Psoas muscle (tissue), 7 donors: ENCODE measurements at regions not wholly inside any gene's neighbourhood (a gene's known extent, or its start where the extent isn't known, plus 50 kb on each side); places are given as distances from the start of the nearest gene placed in this dataset.

Experiments
- ATAC-seq, 4 donors: fragments of 200-7000 bp; cut with Tn5 transposase; one replicate each; pipeline ENCODE4 v1.9.1; 2020; ENCODE audit warnings: moderate library complexity in 3 of 4, mild to moderate bottlenecking in 2 of 4
- DNase-seq, 2 donors: peaks; one replicate each; pipeline ENCODE4 v3.0.0-alpha.2; 2020
- H3K27ac ChIP-seq: fragments of 200-600 bp; one replicate; pipeline ENCODE4 v1.8.0; 2022
- H3K27me3 ChIP-seq, 3 donors: fragments of 200-600 bp in 1 of 3; one replicate each; pipeline versions ENCODE4 v1.6.1 to v1.8.0; 2013 to 2022; ENCODE audit warnings: low read length in 2 of 3, mild to moderate bottlenecking in 2 of 3, moderate library complexity in 1 of 3; ENCODE audit not compliant: insufficient read depth in 3 of 3
- H3K36me3 ChIP-seq, 2 donors: fragments of 200-600 bp in 1 of 2; one replicate each; pipeline versions ENCODE4 v1.6.1 to v1.8.0; 2013 to 2022; ENCODE audit warnings: low read depth in 1 of 2, mild to moderate bottlenecking in 1 of 2, moderate library complexity in 1 of 2; ENCODE audit not compliant: insufficient read depth in 1 of 2
- H3K4me1 ChIP-seq: fragments of 200-600 bp; one replicate; pipeline ENCODE4 v1.8.0; 2022
- H3K4me3 ChIP-seq: fragments of 200-600 bp; one replicate; pipeline ENCODE4 v1.8.0; 2022; ENCODE audit warnings: mild to moderate bottlenecking
- H3K9me3 ChIP-seq: fragments of 200-600 bp; one replicate; pipeline ENCODE4 v1.8.0; 2022
- CTCF ChIP-seq: fragments of 200-600 bp; IDR thresholded peaks from one replicate; pipeline ENCODE4 v1.8.0; 2022; ENCODE audit warnings: antibody characterized with exemption
- WGBS, 3 donors: extraction: QIAGEN DNeasy Blood & Tissue Kit; methylation state at CpG; one replicate each; pipeline versions ENCODE4 v1.1.6 to v1.1.7; 2013; 5-methylcytosine and 5-hydroxymethylcytosine counted together
- intact Hi-C, 2 donors: fragments of 100-400 bp; cut with DNase I; formaldehyde crosslinking; loops; one replicate each; pipeline versions ENCODE4 v1.11.0 to v1.14.2; 2022
- donor health status: healthy with polysubstance abuse.
- donor health status: DM: no; HTN: no; CAD: no; lungs with moderate emphysema.
- donor health status: Bipolar disorder and iron deficiency.
- donor health status: healthy.
- donor health status: DM: yes; HTN: yes; CAD: no.
- donor health status: DM: no; HTN: no; CAD: no.
- donor health status: DM: yes; HTN: yes; CAD: no.

GRCh38 chr6:1230281-1230680 is 81.6 kb upstream of the FOXQ1 start:
- H3K9me3 ChIP-seq, result no peaks in the 10 kb centered on the region
- no peak for ATAC-seq
- 60 to 71% (median 61%) methylated on average over 6 of the region's 6 CpGs for WGBS, 3 donors
- no peaks in the 10 kb centered on the region for H3K36me3 ChIP-seq
- no peaks in the 10 kb centered on the region for H3K4me1 ChIP-seq
- no peak overlapping the region for H3K4me3 ChIP-seq
- intact Hi-C loops, result no loop called here
- DNase-seq, result no peak
- peaks cover 0 to 24% (median 0%) of the 10 kb centered on the region in 3 donors for H3K27me3 ChIP-seq
- TF ChIP-seq CTCF, result no peak
- no peak overlapping the region for H3K27ac ChIP-seq

GRCh38 chr6:1229808-1230207 is 82.1 kb upstream of the FOXQ1 start:
- peaks cover 0 to 24% (median 0%) of the 10 kb centered on the region in 3 donors for H3K27me3 ChIP-seq
- intact Hi-C loops, result no loop called here
- TF ChIP-seq CTCF, result no peak

GRCh38 chr6:1229301-1229700 is 82.6 kb upstream of the FOXQ1 start:
- Histone ChIP-seq H3K4me1 (no peaks in the 10 kb centered on the region), H3K27ac (no peak overlapping the region), H3K27me3 (peaks cover 0 to 24% (median 0%) of the 10 kb centered on the region in 3 donors), H3K9me3 (no peaks in the 10 kb centered on the region), H3K4me3 (no peak overlapping the region), H3K36me3 (no peaks in the 10 kb centered on the region)
- intact Hi-C loops, result no loop called here
- no peak for DNase-seq
- WGBS, 3 donors, result 82 to 91% (median 86%) methylated on average over 7 of the region's 7 CpGs
- ATAC-seq, result no peak
- no peak for TF ChIP-seq CTCF

More at GRCh38 chr6:1229808-1230207, 82.1 kb upstream of the FOXQ1 start:
- Histone ChIP-seq H3K36me3 (no peaks in the 10 kb centered on the region), H3K27ac (no peak overlapping the region), H3K4me3 (no peak overlapping the region), H3K9me3 (no peaks in the 10 kb centered on the region), H3K4me1 (no peaks in the 10 kb centered on the region)
- ATAC-seq, result no peak
- WGBS, 3 donors, result 85 to 89% (median 87%) methylated on average over 9 of the region's 9 CpGs
- no peak for DNase-seq

GRCh38 chr6:1228754-1229191 is 83.1 kb upstream of the FOXQ1 start:
- WGBS, 3 donors, result 85 to 90% (median 90%) methylated on average over 9 of the region's 9 CpGs
- no peaks in the 10 kb centered on the region for H3K4me1 ChIP-seq
- TF ChIP-seq CTCF, result no peak
- intact Hi-C loops, result no loop called here
- peaks cover 0 to 24% (median 0%) of the 10 kb centered on the region in 3 donors for H3K27me3 ChIP-seq
- no peaks in the 10 kb centered on the region for H3K36me3 ChIP-seq
- no peak overlapping the region for H3K27ac ChIP-seq
- H3K4me3 ChIP-seq, result no peak overlapping the region
- DNase-seq, result no peak
- ATAC-seq, result no peak
- H3K9me3 ChIP-seq, result no peaks in the 10 kb centered on the region
